Fibroblast of lung (primary cell): ENCODE measurements at regions not wholly inside any gene's neighbourhood (a gene's known extent, or its start where the extent isn't known, plus 50 kb on each side); places are given as distances from the start of the nearest gene placed in this dataset.
"Not testable (repeated sequence)": the region's sequence is repeated elsewhere in the genome, so short reads cannot be mapped to it uniquely, and the experiment has no call there.

ENCODE experiments used
- DNase-seq, 2 donors: peaks; one replicate each; pipeline versions ENCODE4 v3.0.0 to v3.0.0-alpha.2; 2010; ENCODE audit warnings: low read depth in 2 of 2
- H2AFZ ChIP-seq: 2 replicates; pipeline ENCODE4 v1.5.1; 2012; ENCODE audit warnings: low read length, control low read depth, inconsistent platforms
- H3K27ac ChIP-seq: 2 replicates; pipeline ENCODE4 v1.5.1; 2011; ENCODE audit warnings: low read length, control low read depth; ENCODE audit not compliant: insufficient read depth
- H3K27me3 ChIP-seq: 2 replicates; pipeline ENCODE4 v1.5.1; 2011; ENCODE audit warnings: mild to moderate bottlenecking, low read length; ENCODE audit not compliant: control insufficient read depth, insufficient read depth
- H3K36me3 ChIP-seq: 2 replicates; pipeline ENCODE4 v1.5.1; 2011; ENCODE audit warnings: low read length; ENCODE audit not compliant: control insufficient read depth, insufficient read depth
- H3K4me1 ChIP-seq: 2 replicates; pipeline ENCODE4 v1.5.1; 2011; ENCODE audit warnings: low read length; ENCODE audit not compliant: control insufficient read depth, insufficient read depth; ENCODE audit errors: extremely low read depth
- H3K4me2 ChIP-seq: 2 replicates; pipeline ENCODE4 v1.5.1; 2011; ENCODE audit warnings: low read length, control low read depth; ENCODE audit not compliant: insufficient read depth; ENCODE audit errors: extremely low read depth
- H3K4me3 ChIP-seq, 4 experiments: fragments of 200-600 bp in 1 of 4; sonication (generic) in 1 of 4; replicated peaks in 1 of 4; 2 replicates each; pipeline ENCODE4 v1.5.1; 2011 to 2016; ENCODE audit warnings: low read length in 4 of 4, low read depth in 3 of 4, mild to moderate bottlenecking in 3 of 4, control low read depth in 2 of 4, inconsistent platforms in 1 of 4, mixed read lengths in 1 of 4; ENCODE audit not compliant: insufficient read depth in 1 of 4; ENCODE audit errors: control extremely low read depth in 1 of 4
- H3K79me2 ChIP-seq: 2 replicates; pipeline ENCODE4 v1.5.1; 2012; ENCODE audit warnings: mild to moderate bottlenecking, low read length, inconsistent platforms; ENCODE audit not compliant: control insufficient read depth, insufficient read depth
- H3K9ac ChIP-seq: 2 replicates; pipeline ENCODE4 v1.5.1; 2011; ENCODE audit warnings: mild to moderate bottlenecking, low read length, control low read depth; ENCODE audit not compliant: insufficient read depth
- H3K9me3 ChIP-seq: 2 replicates; pipeline ENCODE4 v1.5.1; 2012; ENCODE audit warnings: low read depth, low read length; ENCODE audit not compliant: control insufficient read depth, insufficient read depth
- H4K20me1 ChIP-seq: 2 replicates; pipeline ENCODE4 v1.5.1; 2011; ENCODE audit warnings: low read length; ENCODE audit not compliant: control insufficient read depth, insufficient read depth; ENCODE audit errors: extremely low read depth
- CTCF ChIP-seq, 2 donors: IDR thresholded peaks in 1 of 2; conservative IDR thresholded peaks in 1 of 2; 1 replicate in 1 of 2; 2 replicates in 1 of 2; pipeline ENCODE4 v1.5.1; 2011 to 2012; ENCODE audit warnings: low read length in 2 of 2, control low read depth in 1 of 2, inconsistent platforms in 1 of 2, low read depth in 1 of 2, mild to moderate bottlenecking in 1 of 2
- EZH2 ChIP-seq: IDR thresholded peaks from 2 replicates; pipeline ENCODE4 v1.5.1; 2012; ENCODE audit warnings: low read length, control low read depth, mild to moderate bottlenecking; ENCODE audit errors: missing control alignments

GRCh38 chr9:31908891-31909480 lies 475.5 kb upstream of the ACO1 start:
- Histone ChIP-seq H2AFZ (no peak overlapping the region), H3K4me2 (no peak overlapping the region), H3K4me3 (no peak overlapping the region), H3K27me3 (no peaks in the 10 kb centered on the region), H3K36me3 (no peaks in the 10 kb centered on the region), H3K4me1 (no peaks in the 10 kb centered on the region), H4K20me1 (no peaks in the 10 kb centered on the region), H3K9me3 (no peaks in the 10 kb centered on the region), H3K79me2 (no peaks in the 10 kb centered on the region), H3K9ac (no peak overlapping the region), H3K27ac (no peak overlapping the region)
- DNase-seq, result no peak
- TF ChIP-seq CTCF (conservative IDR thresholded peaks at IDR 0.05 in 1 of 2, IDR thresholded peaks at IDR 0.05 in 1 of 2; ENCODE audit: low read depth in 1 of 2, low read length in 2 of 2), result no peak
- TF ChIP-seq EZH2, result no peak

- no peaks in the 10 kb centered on the region for H3K27me3 ChIP-seq
- no peak overlapping the region for H2AFZ ChIP-seq
- no peak for DNase-seq
- H3K9me3 ChIP-seq, result no peaks in the 10 kb centered on the region
- no peak overlapping the region for H3K4me2 ChIP-seq
- TF ChIP-seq CTCF (conservative IDR thresholded peaks at IDR 0.05 in 1 of 2, IDR thresholded peaks at IDR 0.05 in 1 of 2; ENCODE audit: low read depth in 1 of 2, low read length in 2 of 2), result no peak
- TF ChIP-seq EZH2, result no peak
- no peaks in the 10 kb centered on the region for H3K4me1 ChIP-seq
- H4K20me1 ChIP-seq, result no peaks in the 10 kb centered on the region
- H3K4me3 ChIP-seq, result no peak overlapping the region
- no peak overlapping the region for H3K9ac ChIP-seq
- H3K79me2 ChIP-seq, result no peaks in the 10 kb centered on the region
- H3K36me3 ChIP-seq, result no peaks in the 10 kb centered on the region
- H3K27ac ChIP-seq, result no peak overlapping the region
Measured at GRCh38 chr9:31912636-31913035, 471.8 kb upstream of the ACO1 start.

- Histone ChIP-seq H3K4me2 (no peak overlapping the region), H3K79me2 (no peaks in the 10 kb centered on the region), H3K9me3 (no peaks in the 10 kb centered on the region), H3K4me3 (no peak overlapping the region), H3K27ac (no peak overlapping the region), H3K36me3 (no peaks in the 10 kb centered on the region), H4K20me1 (no peaks in the 10 kb centered on the region), H2AFZ (no peak overlapping the region), H3K9ac (no peak overlapping the region), H3K4me1 (no peaks in the 10 kb centered on the region), H3K27me3 (no peaks in the 10 kb centered on the region)
- no peak for DNase-seq
- TF ChIP-seq CTCF (conservative IDR thresholded peaks at IDR 0.05 in 1 of 2, IDR thresholded peaks at IDR 0.05 in 1 of 2; ENCODE audit: low read depth in 1 of 2, low read length in 2 of 2) (no peak), EZH2 (no peak)
Measured at GRCh38 chr9:31916591-31917241, 467.7 kb upstream of the ACO1 start.

- not testable (repeated sequence) for H3K4me2 ChIP-seq, H2AFZ ChIP-seq, H3K27ac ChIP-seq, H4K20me1 ChIP-seq, H3K4me3 ChIP-seq, H3K27me3 ChIP-seq, H3K4me1 ChIP-seq, H3K9me3 ChIP-seq, H3K9ac ChIP-seq, DNase-seq, H3K79me2 ChIP-seq, H3K36me3 ChIP-seq
Measured at GRCh38 chr9:31937737-31938136, 446.7 kb upstream of the ACO1 start.
